HCT116 (cell line): ENCODE measurements at regions not wholly inside any gene's neighbourhood (a gene's known extent, or its start where the extent isn't known, plus 50 kb on each side); places are given as distances from the start of the nearest gene placed in this dataset.

ENCODE experiments used
- ATAC-seq: fragments of 200-7000 bp; cut with Tn5 transposase; 2 replicates; pipeline ENCODE4 v1.9.1; 2020; ENCODE audit warnings: mild to moderate bottlenecking, moderate library complexity
- BruUV-seq: library from RNA; stranded (reverse); fragments of 400-500 nt; replicated peaks from 2 replicates; lab custom pipeline; 2021; lab: Mats Ljungman, UMichigan
- CTCF ChIA-PET: fragments of 300-600 bp; sonication (Branson Sonifier 250); formaldehyde crosslinking; loops from one replicate; lab custom pipeline; 2021; ENCODE audit warnings: antibody characterized with exemption; lab: Charles Lee
- POLR2A ChIA-PET: fragments of 300-600, 350-600 bp; sonication (Branson Sonifier 250); formaldehyde crosslinking; loops from one replicate; lab custom pipeline; 2021; ENCODE audit warnings: antibody characterized with exemption; lab: Charles Lee
- RAD21 ChIA-PET, 2 experiments: fragments of 300-600 bp; sonication (Branson Sonifier 250); formaldehyde crosslinking; loops; one replicate each; lab custom pipeline; 2023; ENCODE audit warnings: low total read pairs in 2 of 2; ENCODE audit not compliant: uncharacterized antibody in 2 of 2, unreplicated experiment in 2 of 2, low non-redundant PET in 1 of 2; lab: Charles Lee
- DNase-seq: peaks from one replicate; pipeline ENCODE4 v3.0.0-alpha.2; 2010; ENCODE audit warnings: low read depth, low spot score
- H2AFZ ChIP-seq: fragments of 200-600 bp; shearing (Covaris generic), sonication (generic); 2 replicates; pipeline ENCODE4 v1.6.1; 2017; ENCODE audit warnings: low read depth, mixed run types, mixed read lengths, antibody characterized with exemption, low read length; ENCODE audit not compliant: poor library complexity, severe bottlenecking
- H3K27ac ChIP-seq: 2 replicates; pipeline ENCODE4 v1.5.1; 2012; ENCODE audit warnings: low read depth, low read length
- H3K27me3 ChIP-seq: fragments of 200-600 bp; sonication (generic); 2 replicates; pipeline ENCODE4 v1.6.1; 2016; ENCODE audit warnings: mixed run types, low read length, mixed read lengths; ENCODE audit not compliant: insufficient read depth
- H3K36me3 ChIP-seq, 2 experiments: fragments of 200-500 bp in 1 of 2; fragments of 200-600 bp in 1 of 2; sonication (Bioruptor generic) in 1 of 2; sonication (generic) in 1 of 2; 2 replicates each; pipeline versions ENCODE4 v1.5.1 to v1.6.1; 2014 to 2016; ENCODE audit warnings: low read length in 2 of 2, inconsistent platforms in 1 of 2, mixed read lengths in 1 of 2, mixed run types in 1 of 2; ENCODE audit not compliant: insufficient read depth in 2 of 2, control insufficient read depth in 1 of 2
- H3K4me1 ChIP-seq, 2 experiments: fragments of 200-600 bp in 1 of 2; sonication (generic) in 1 of 2; 2 replicates each; pipeline versions ENCODE4 v1.5.1 to v1.6.1; 2012 to 2017; ENCODE audit warnings: low read length in 2 of 2, inconsistent platforms in 1 of 2, mild to moderate bottlenecking in 1 of 2, mixed read lengths in 1 of 2, mixed run types in 1 of 2, moderate library complexity in 1 of 2; ENCODE audit not compliant: insufficient read depth in 2 of 2, control insufficient read depth in 1 of 2
- H3K4me2 ChIP-seq: fragments of 200-600 bp; sonication (generic); 2 replicates; pipeline ENCODE4 v1.6.1; 2017; ENCODE audit warnings: mixed run types, low read length, mixed read lengths
- H3K4me3 ChIP-seq, 2 experiments: fragments of 200-600 bp in 1 of 2; sonication (generic) in 1 of 2; replicated peaks in 1 of 2; 2 replicates each; pipeline ENCODE4 v1.5.1; 2011 to 2016; ENCODE audit warnings: low read length in 2 of 2, control low read depth in 1 of 2, low read depth in 1 of 2, mild to moderate bottlenecking in 1 of 2, mixed read lengths in 1 of 2, mixed run types in 1 of 2
- H3K79me2 ChIP-seq: fragments of 200-600 bp; sonication (generic); 2 replicates; pipeline ENCODE4 v1.6.1; 2017; ENCODE audit warnings: mild to moderate bottlenecking, mixed run types, low read length, moderate library complexity, mixed read lengths; ENCODE audit not compliant: insufficient read depth
- H3K9ac ChIP-seq: fragments of 200-600 bp; sonication (generic); 2 replicates; pipeline ENCODE4 v1.6.1; 2016; ENCODE audit warnings: low read length, mixed read lengths
- H3K9me2 ChIP-seq: fragments of 200-600 bp; sonication (generic), shearing (Covaris generic); 2 replicates; pipeline ENCODE4 v1.6.1; 2017; ENCODE audit warnings: mixed run types, mild to moderate bottlenecking, moderate library complexity; ENCODE audit not compliant: insufficient read depth
- H3K9me3 ChIP-seq, 2 experiments: fragments of 200-500 bp in 1 of 2; fragments of 200-600 bp in 1 of 2; sonication (Bioruptor generic) in 1 of 2; sonication (generic) in 1 of 2; 2 replicates each; pipeline ENCODE4 v1.6.1; 2014 to 2017; ENCODE audit warnings: low read length in 2 of 2, mixed read lengths in 2 of 2, inconsistent platforms in 1 of 2, low read depth in 1 of 2, mild to moderate bottlenecking in 1 of 2, mixed run types in 1 of 2, moderate library complexity in 1 of 2; ENCODE audit not compliant: control insufficient read depth in 1 of 2, insufficient read depth in 1 of 2
- H4K20me1 ChIP-seq: fragments of 200-600 bp; sonication (generic), shearing (Covaris generic); 2 replicates; pipeline ENCODE4 v1.6.1; 2017; ENCODE audit warnings: mixed run types, mild to moderate bottlenecking, moderate library complexity; ENCODE audit not compliant: insufficient read depth
- CEBPB ChIP-seq: IDR thresholded peaks from 2 replicates; pipeline ENCODE4 v1.6.1; 2012; ENCODE audit warnings: low read depth
- EGR1 ChIP-seq: IDR thresholded peaks from 2 replicates; pipeline ENCODE4 v1.6.1; 2012; ENCODE audit warnings: low read depth
- EZH2phosphoT487 ChIP-seq: fragments of 200-600 bp; IDR thresholded peaks from 2 replicates; pipeline ENCODE4 v1.6.1; 2018; ENCODE audit warnings: antibody characterized with exemption, borderline replicate concordance
- FOSL1 ChIP-seq: IDR thresholded peaks from 2 replicates; pipeline ENCODE4 v1.6.1; 2012; ENCODE audit warnings: low read depth
- POLR2A ChIP-seq: IDR thresholded peaks from 2 replicates; pipeline ENCODE4 v1.7.0; 2011; ENCODE audit warnings: borderline replicate concordance; ENCODE audit not compliant: insufficient read depth, insufficient read length; ENCODE audit errors: extremely low read depth
- POLR2AphosphoS5 ChIP-seq: IDR thresholded peaks from 2 replicates; pipeline ENCODE4 v1.6.1; 2011; ENCODE audit warnings: mild to moderate bottlenecking, low read depth, low read length, moderate library complexity
- SRF ChIP-seq: IDR thresholded peaks from 2 replicates; pipeline ENCODE4 v1.6.1; 2012; ENCODE audit warnings: low read depth
- YY1 ChIP-seq: IDR thresholded peaks from 2 replicates; pipeline ENCODE4 v1.6.1; 2011; ENCODE audit warnings: low read length, low read depth, moderate library complexity, mild to moderate bottlenecking; ENCODE audit not compliant: insufficient replicate concordance; ENCODE audit errors: extremely low read depth
- ZFX ChIP-seq: fragments of 450-650 bp; IDR thresholded peaks from 2 replicates; pipeline ENCODE4 v1.6.1; 2017
- ZNF274 ChIP-seq: fragments of 200-500 bp; sonication (Bioruptor generic); IDR thresholded peaks from 2 replicates; pipeline ENCODE4 v1.6.1; 2014; ENCODE audit warnings: mild to moderate bottlenecking, low read depth, low read length, inconsistent platforms
- intact Hi-C: fragments of 100-400 bp; cut with micrococcal nuclease; formaldehyde crosslinking; loops from 2 replicates; pipeline ENCODE4 v1.10.0; 2022
- TF ChIP-seq, protein P1 (sequence below): IDR thresholded peaks from 2 replicates; pipeline ENCODE4 v1.6.1; 2012
- TF ChIP-seq, protein P2 (sequence below): IDR thresholded peaks from 2 replicates; pipeline ENCODE4 v1.6.1; 2012; ENCODE audit warnings: low read depth
- TF ChIP-seq, protein P3 (sequence below): IDR thresholded peaks from 2 replicates; pipeline ENCODE4 v1.6.1; 2011; ENCODE audit warnings: mild to moderate bottlenecking, low read length, moderate library complexity; ENCODE audit not compliant: insufficient replicate concordance; ENCODE audit errors: extremely low read depth

- TF ChIP-seq, protein P1, sequence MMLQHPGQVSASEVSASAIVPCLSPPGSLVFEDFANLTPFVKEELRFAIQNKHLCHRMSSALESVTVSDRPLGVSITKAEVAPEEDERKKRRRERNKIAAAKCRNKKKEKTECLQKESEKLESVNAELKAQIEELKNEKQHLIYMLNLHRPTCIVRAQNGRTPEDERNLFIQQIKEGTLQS: no peak
- TF ChIP-seq POLR2A (no peak), POLR2AphosphoS5 (no peak), ZFX (no peak)
- TF ChIP-seq, protein P2, sequence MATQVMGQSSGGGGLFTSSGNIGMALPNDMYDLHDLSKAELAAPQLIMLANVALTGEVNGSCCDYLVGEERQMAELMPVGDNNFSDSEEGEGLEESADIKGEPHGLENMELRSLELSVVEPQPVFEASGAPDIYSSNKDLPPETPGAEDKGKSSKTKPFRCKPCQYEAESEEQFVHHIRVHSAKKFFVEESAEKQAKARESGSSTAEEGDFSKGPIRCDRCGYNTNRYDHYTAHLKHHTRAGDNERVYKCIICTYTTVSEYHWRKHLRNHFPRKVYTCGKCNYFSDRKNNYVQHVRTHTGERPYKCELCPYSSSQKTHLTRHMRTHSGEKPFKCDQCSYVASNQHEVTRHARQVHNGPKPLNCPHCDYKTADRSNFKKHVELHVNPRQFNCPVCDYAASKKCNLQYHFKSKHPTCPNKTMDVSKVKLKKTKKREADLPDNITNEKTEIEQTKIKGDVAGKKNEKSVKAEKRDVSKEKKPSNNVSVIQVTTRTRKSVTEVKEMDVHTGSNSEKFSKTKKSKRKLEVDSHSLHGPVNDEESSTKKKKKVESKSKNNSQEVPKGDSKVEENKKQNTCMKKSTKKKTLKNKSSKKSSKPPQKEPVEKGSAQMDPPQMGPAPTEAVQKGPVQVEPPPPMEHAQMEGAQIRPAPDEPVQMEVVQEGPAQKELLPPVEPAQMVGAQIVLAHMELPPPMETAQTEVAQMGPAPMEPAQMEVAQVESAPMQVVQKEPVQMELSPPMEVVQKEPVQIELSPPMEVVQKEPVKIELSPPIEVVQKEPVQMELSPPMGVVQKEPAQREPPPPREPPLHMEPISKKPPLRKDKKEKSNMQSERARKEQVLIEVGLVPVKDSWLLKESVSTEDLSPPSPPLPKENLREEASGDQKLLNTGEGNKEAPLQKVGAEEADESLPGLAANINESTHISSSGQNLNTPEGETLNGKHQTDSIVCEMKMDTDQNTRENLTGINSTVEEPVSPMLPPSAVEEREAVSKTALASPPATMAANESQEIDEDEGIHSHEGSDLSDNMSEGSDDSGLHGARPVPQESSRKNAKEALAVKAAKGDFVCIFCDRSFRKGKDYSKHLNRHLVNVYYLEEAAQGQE: no peak
Observed at GRCh38 chr6:159421586-159421985, 252.4 kb downstream of the FNDC1 start (continued).

GRCh38 chr6:159418997-159419396 is 249.8 kb downstream of the FNDC1 start:
- no peaks in the 10 kb centered on the region for H3K9me2 ChIP-seq
- RAD21 ChIA-PET: no interaction called here
- H2AFZ ChIP-seq: no peak overlapping the region
- H3K9ac ChIP-seq: no peak overlapping the region
- TF ChIP-seq EGR1 (no peak), EZH2phosphoT487 (no peak), FOSL1 (no peak), SRF (no peak), YY1 (no peak), CEBPB (no peak), ZNF274 (no peak), POLR2AphosphoS5 (no peak)
- TF ChIP-seq, protein P3, sequence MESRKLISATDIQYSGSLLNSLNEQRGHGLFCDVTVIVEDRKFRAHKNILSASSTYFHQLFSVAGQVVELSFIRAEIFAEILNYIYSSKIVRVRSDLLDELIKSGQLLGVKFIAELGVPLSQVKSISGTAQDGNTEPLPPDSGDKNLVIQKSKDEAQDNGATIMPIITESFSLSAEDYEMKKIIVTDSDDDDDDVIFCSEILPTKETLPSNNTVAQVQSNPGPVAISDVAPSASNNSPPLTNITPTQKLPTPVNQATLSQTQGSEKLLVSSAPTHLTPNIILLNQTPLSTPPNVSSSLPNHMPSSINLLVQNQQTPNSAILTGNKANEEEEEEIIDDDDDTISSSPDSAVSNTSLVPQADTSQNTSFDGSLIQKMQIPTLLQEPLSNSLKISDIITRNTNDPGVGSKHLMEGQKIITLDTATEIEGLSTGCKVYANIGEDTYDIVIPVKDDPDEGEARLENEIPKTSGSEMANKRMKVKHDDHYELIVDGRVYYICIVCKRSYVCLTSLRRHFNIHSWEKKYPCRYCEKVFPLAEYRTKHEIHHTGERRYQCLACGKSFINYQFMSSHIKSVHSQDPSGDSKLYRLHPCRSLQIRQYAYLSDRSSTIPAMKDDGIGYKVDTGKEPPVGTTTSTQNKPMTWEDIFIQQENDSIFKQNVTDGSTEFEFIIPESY: no peak
- TF ChIP-seq, protein P2: no peak
- no peaks in the 10 kb centered on the region for H3K4me1 ChIP-seq
- H3K4me3 ChIP-seq: no peak overlapping the region
- no peaks in the 10 kb centered on the region for H3K36me3 ChIP-seq
- no peak for DNase-seq
- POLR2A ChIA-PET: no interaction called here
- ATAC-seq: no peak
- H3K27ac ChIP-seq: no peak overlapping the region
- H3K79me2 ChIP-seq: no peaks in the 10 kb centered on the region
- CTCF ChIA-PET: interaction anchor here (0.8 kb wide), 1 partner anchor 236 kb away, joined by 4 read pairs; no protein-coding TSS in a partner anchor
- H3K4me2 ChIP-seq: no peak overlapping the region
- H4K20me1 ChIP-seq: no peaks in the 10 kb centered on the region
- BruUV-seq: no TSS peak
- no peaks in the 10 kb centered on the region for H3K9me3 ChIP-seq
- intact Hi-C loops: no loop called here
- no peaks in the 10 kb centered on the region; the same call in 1 of the 2 replicates for H3K27me3 ChIP-seq
